ENCODE measurements at regions not wholly inside any gene's neighbourhood (a gene's known extent, or its start where the extent isn't known, plus 50 kb on each side); places are given as distances from the start of the nearest gene placed in this dataset.
A peak's percentile ranks its signal among the peaks of the same experiment; 100 is the strongest.

DNA sequence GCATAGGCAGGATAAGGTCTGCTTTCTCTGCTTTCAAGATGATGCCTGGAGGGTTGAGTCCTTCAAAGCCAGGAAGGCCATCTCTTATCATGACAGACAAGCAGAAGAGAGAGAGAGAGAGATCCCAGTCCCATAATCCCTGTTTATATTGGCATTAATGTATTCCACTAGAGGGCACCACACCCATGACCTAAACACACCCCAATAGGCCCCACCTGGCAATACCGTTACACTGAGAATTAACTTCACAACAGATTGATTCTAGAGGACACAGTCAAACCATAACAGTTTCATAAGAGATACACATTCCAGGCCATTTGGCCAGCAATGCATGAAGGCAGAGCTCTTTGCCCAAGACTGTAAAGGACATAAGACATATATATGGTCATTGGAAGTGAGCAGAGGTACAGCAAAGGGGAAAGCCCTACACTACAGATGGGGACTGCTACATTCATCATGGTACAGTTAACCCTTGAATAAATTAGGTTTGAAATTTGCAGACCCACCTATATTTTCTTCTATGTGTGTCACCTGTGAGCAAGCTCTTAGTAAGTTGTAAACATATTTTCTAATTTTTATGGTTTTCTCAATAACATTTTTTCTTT lies 1516.1 kb downstream of the RPIA start:
- no peaks in the 10 kb centered on the region for H3K4me1 ChIP-seq (ENCODE audit: insufficient read depth, low read length, poor library complexity, severe bottlenecking)
- no peak overlapping the region for H3K4me2 ChIP-seq (ENCODE audit: low read depth, low read length, poor library complexity, severe bottlenecking)
- H2AFZ ChIP-seq (ENCODE audit: low read length), result no peak overlapping the region
- H3K9me2 ChIP-seq (replicated peaks; ENCODE audit: low read depth, low read length), result no peaks in the 10 kb centered on the region
- no peaks in the 10 kb centered on the region for H3F3A ChIP-seq (ENCODE audit: low read depth)
- TF ChIP-seq, protein P1, sequence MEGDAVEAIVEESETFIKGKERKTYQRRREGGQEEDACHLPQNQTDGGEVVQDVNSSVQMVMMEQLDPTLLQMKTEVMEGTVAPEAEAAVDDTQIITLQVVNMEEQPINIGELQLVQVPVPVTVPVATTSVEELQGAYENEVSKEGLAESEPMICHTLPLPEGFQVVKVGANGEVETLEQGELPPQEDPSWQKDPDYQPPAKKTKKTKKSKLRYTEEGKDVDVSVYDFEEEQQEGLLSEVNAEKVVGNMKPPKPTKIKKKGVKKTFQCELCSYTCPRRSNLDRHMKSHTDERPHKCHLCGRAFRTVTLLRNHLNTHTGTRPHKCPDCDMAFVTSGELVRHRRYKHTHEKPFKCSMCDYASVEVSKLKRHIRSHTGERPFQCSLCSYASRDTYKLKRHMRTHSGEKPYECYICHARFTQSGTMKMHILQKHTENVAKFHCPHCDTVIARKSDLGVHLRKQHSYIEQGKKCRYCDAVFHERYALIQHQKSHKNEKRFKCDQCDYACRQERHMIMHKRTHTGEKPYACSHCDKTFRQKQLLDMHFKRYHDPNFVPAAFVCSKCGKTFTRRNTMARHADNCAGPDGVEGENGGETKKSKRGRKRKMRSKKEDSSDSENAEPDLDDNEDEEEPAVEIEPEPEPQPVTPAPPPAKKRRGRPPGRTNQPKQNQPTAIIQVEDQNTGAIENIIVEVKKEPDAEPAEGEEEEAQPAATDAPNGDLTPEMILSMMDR (conservative IDR thresholded peaks at IDR 0.05; ENCODE audit: low read length), result peak; percentile 60
- TF ChIP-seq EZH2phosphoT487 (IDR thresholded peaks at IDR 0.05; ENCODE audit: borderline replicate concordance), result no peak
- H3K36me3 ChIP-seq (ENCODE audit: insufficient read depth, low read length), result no peaks in the 10 kb centered on the region
- no peaks in the 10 kb centered on the region for H3K9me3 ChIP-seq (ENCODE audit: insufficient read depth, low read depth, low read length)
- no peak overlapping the region for H3K9ac ChIP-seq (ENCODE audit: low read depth, low read length, poor library complexity, severe bottlenecking)
- no peaks in the 10 kb centered on the region for H3K27me3 ChIP-seq (ENCODE audit: insufficient read depth, low read length, poor library complexity, severe bottlenecking)
- no peaks in the 10 kb centered on the region for H3K79me2 ChIP-seq (ENCODE audit: insufficient read depth, low read length)
- H4K20me1 ChIP-seq (ENCODE audit: insufficient read depth, low read length, poor library complexity, severe bottlenecking), result no peaks in the 10 kb centered on the region
- no peak overlapping the region for H3K4me3 ChIP-seq (ENCODE audit: low read length, poor library complexity, severe bottlenecking)

DNA sequence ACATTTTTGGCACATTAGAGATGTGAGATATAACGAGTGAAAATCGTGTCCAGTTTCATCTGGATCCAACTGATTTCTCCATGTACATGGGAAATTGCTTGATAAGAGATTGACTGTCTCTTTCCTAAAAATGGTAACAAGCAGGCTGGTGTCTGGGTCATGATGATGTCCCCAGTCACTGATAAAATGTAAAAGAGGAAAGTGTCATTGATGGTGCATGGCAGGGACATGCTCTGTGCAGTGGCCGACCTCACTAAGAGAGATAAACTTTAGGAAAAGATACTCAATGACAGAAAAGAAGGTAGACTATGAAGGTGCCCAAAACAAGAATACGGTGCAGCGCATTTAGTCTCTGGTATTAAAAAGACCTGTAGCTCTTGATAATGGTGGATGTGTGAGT lies 1517.5 kb downstream of the RPIA start:
- no peak overlapping the region for H3K9ac ChIP-seq (ENCODE audit: low read depth, low read length, poor library complexity, severe bottlenecking)
- no peaks in the 10 kb centered on the region for H3K9me2 ChIP-seq (replicated peaks; ENCODE audit: low read depth, low read length)
- no peaks in the 10 kb centered on the region for H3K9me3 ChIP-seq (ENCODE audit: insufficient read depth, low read depth, low read length)
- no peaks in the 10 kb centered on the region for H3K27me3 ChIP-seq (ENCODE audit: insufficient read depth, low read length, poor library complexity, severe bottlenecking)
- no peaks in the 10 kb centered on the region for H3K4me1 ChIP-seq (ENCODE audit: insufficient read depth, low read length, poor library complexity, severe bottlenecking)
- no peak overlapping the region for H3K4me2 ChIP-seq (ENCODE audit: low read depth, low read length, poor library complexity, severe bottlenecking)
- H3K79me2 ChIP-seq (ENCODE audit: insufficient read depth, low read length), result no peaks in the 10 kb centered on the region
- no peak overlapping the region for H2AFZ ChIP-seq (ENCODE audit: low read length)
- no peaks in the 10 kb centered on the region for H3K36me3 ChIP-seq (ENCODE audit: insufficient read depth, low read length)
- TF ChIP-seq, protein P1 (conservative IDR thresholded peaks at IDR 0.05; ENCODE audit: low read length), result no peak
- TF ChIP-seq EZH2phosphoT487 (IDR thresholded peaks at IDR 0.05; ENCODE audit: borderline replicate concordance), result no peak
- H3F3A ChIP-seq (ENCODE audit: low read depth), result no peaks in the 10 kb centered on the region
- H4K20me1 ChIP-seq (ENCODE audit: insufficient read depth, low read length, poor library complexity, severe bottlenecking), result no peaks in the 10 kb centered on the region
- no peak overlapping the region for H3K4me3 ChIP-seq (ENCODE audit: low read length, poor library complexity, severe bottlenecking)

DNA sequence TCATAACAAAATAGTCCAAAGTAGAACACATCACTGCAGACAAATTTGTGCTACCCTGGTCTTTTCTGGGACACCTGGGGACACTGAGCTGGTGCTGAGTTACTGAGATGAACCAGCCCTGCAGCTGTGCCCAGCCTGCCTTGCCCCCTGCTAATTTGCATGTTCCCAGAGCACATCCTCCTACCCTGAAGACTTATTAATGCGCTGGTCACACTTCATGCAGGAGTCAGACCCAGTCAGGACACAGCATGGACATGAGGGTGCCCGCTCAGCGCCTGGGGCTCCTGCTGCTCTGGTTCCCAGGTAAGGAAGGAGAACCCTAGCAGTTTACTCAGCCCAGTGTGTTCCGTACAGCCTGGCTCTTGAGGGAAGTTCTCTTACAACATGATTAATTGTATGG lies 1518.3 kb downstream of the RPIA start:
- Histone ChIP-seq H3K36me3 (ENCODE audit: insufficient read depth, low read length) (no peaks in the 10 kb centered on the region), H3K4me2 (ENCODE audit: low read depth, low read length, poor library complexity, severe bottlenecking) (no peak overlapping the region)

More for the DNA sequence above, 1518.3 kb downstream of the RPIA start:
- TF ChIP-seq, protein P1 (conservative IDR thresholded peaks at IDR 0.05; ENCODE audit: low read length), result no peak
- no peak for TF ChIP-seq EZH2phosphoT487 (IDR thresholded peaks at IDR 0.05; ENCODE audit: borderline replicate concordance)
- Histone ChIP-seq H3K9me3 (ENCODE audit: insufficient read depth, low read depth, low read length) (no peaks in the 10 kb centered on the region), H3K9ac (ENCODE audit: low read depth, low read length, poor library complexity, severe bottlenecking) (no peak overlapping the region), H3F3A (ENCODE audit: low read depth) (no peaks in the 10 kb centered on the region), H4K20me1 (ENCODE audit: insufficient read depth, low read length, poor library complexity, severe bottlenecking) (no peaks in the 10 kb centered on the region), H2AFZ (ENCODE audit: low read length) (no peak overlapping the region), H3K9me2 (replicated peaks; ENCODE audit: low read depth, low read length) (no peaks in the 10 kb centered on the region), H3K4me1 (ENCODE audit: insufficient read depth, low read length, poor library complexity, severe bottlenecking) (no peaks in the 10 kb centered on the region), H3K27me3 (ENCODE audit: insufficient read depth, low read length, poor library complexity, severe bottlenecking) (no peaks in the 10 kb centered on the region), H3K79me2 (ENCODE audit: insufficient read depth, low read length) (no peaks in the 10 kb centered on the region), H3K4me3 (ENCODE audit: low read length, poor library complexity, severe bottlenecking) (no peak overlapping the region)
